ENCODE measurements at regions not wholly inside any gene's neighbourhood (a gene's known extent, or its start where the extent isn't known, plus 50 kb on each side); places are given as distances from the start of the nearest gene placed in this dataset.

GRCh38 chr6:9205645-9206044 is 770.3 kb upstream of the SLC35B3 start:
- TF ChIP-seq, protein P1, sequence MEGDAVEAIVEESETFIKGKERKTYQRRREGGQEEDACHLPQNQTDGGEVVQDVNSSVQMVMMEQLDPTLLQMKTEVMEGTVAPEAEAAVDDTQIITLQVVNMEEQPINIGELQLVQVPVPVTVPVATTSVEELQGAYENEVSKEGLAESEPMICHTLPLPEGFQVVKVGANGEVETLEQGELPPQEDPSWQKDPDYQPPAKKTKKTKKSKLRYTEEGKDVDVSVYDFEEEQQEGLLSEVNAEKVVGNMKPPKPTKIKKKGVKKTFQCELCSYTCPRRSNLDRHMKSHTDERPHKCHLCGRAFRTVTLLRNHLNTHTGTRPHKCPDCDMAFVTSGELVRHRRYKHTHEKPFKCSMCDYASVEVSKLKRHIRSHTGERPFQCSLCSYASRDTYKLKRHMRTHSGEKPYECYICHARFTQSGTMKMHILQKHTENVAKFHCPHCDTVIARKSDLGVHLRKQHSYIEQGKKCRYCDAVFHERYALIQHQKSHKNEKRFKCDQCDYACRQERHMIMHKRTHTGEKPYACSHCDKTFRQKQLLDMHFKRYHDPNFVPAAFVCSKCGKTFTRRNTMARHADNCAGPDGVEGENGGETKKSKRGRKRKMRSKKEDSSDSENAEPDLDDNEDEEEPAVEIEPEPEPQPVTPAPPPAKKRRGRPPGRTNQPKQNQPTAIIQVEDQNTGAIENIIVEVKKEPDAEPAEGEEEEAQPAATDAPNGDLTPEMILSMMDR (conservative IDR thresholded peaks at IDR 0.05; ENCODE audit: low read depth, low read length) = no peak
- TF ChIP-seq EZH2 (IDR thresholded peaks at IDR 0.05; ENCODE audit: borderline replicate concordance, low read depth, low read length, poor library complexity, severe bottlenecking) = no peak

Measured in A673 (cell line).